Subcutaneous abdominal adipose tissue (tissue), 5 donors: ENCODE measurements at regions not wholly inside any gene's neighbourhood (a gene's known extent, or its start where the extent isn't known, plus 50 kb on each side); places are given as distances from the start of the nearest gene placed in this dataset.

Source experiments
- H3K27ac ChIP-seq: one replicate; pipeline ENCODE4 v1.7.0; 2013; ENCODE audit warnings: low read depth, mild to moderate bottlenecking, inconsistent platforms, low read length, moderate library complexity
- H3K27me3 ChIP-seq, 5 donors: one replicate each; pipeline ENCODE4 v1.7.0; 2013; ENCODE audit warnings: low read length in 5 of 5, inconsistent platforms in 1 of 5; ENCODE audit not compliant: control insufficient read depth in 5 of 5, insufficient read depth in 4 of 5
- H3K36me3 ChIP-seq, 5 donors: one replicate each; pipeline ENCODE4 v1.7.0; 2013; ENCODE audit warnings: low read length in 5 of 5; ENCODE audit not compliant: control insufficient read depth in 5 of 5, insufficient read depth in 5 of 5
- H3K4me1 ChIP-seq, 5 donors: one replicate each; pipeline ENCODE4 v1.7.0; 2013; ENCODE audit warnings: low read length in 5 of 5, mild to moderate bottlenecking in 3 of 5, moderate library complexity in 1 of 5; ENCODE audit not compliant: control insufficient read depth in 5 of 5, insufficient read depth in 5 of 5
- H3K4me3 ChIP-seq, 5 donors: one replicate each; pipeline ENCODE4 v1.7.0; 2013; ENCODE audit warnings: low read length in 5 of 5, low read depth in 1 of 5
- H3K9ac ChIP-seq, 5 donors: one replicate each; pipeline ENCODE4 v1.7.0; 2013; ENCODE audit warnings: low read length in 5 of 5, mild to moderate bottlenecking in 4 of 5, moderate library complexity in 3 of 5
- H3K9me3 ChIP-seq, 5 donors: one replicate each; pipeline ENCODE4 v1.7.0; 2013; ENCODE audit warnings: low read length in 5 of 5; ENCODE audit not compliant: control insufficient read depth in 5 of 5
- donor health status: healthy.
- donor health status: healthy.
- donor health status: healthy.
- donor health status: healthy.
- donor health status: healthy.

DNA sequence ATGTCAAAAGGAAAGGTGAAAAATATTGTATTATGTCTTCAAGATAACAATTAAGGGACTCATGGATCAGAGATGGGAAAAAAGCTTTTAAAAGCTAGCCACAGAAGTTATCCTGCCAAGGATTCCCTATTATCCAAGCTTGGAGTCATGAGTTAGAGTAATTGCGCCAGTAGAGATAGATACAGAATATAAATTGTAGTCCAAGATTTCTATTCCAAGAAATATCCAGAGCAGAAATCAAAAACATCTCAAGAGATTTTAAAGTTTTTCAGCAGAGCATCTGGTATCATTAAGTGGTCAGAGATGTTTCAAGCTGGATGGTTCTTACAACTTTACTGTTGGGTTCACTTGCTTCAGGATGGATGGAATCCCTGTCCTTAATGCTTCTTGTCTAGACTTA is 186.7 kb downstream of the PCDH18 start:
- H3K27me3 ChIP-seq, result no peaks in the 10 kb centered on the region
- no peak overlapping the region for H3K27ac ChIP-seq
- no peak overlapping the region for H3K4me3 ChIP-seq
- H3K4me1 ChIP-seq, result no peaks in the 10 kb centered on the region
- no peaks in the 10 kb centered on the region for H3K36me3 ChIP-seq
- H3K9ac ChIP-seq, result no peak overlapping the region
- H3K9me3 ChIP-seq, result no peaks in the 10 kb centered on the region

DNA sequence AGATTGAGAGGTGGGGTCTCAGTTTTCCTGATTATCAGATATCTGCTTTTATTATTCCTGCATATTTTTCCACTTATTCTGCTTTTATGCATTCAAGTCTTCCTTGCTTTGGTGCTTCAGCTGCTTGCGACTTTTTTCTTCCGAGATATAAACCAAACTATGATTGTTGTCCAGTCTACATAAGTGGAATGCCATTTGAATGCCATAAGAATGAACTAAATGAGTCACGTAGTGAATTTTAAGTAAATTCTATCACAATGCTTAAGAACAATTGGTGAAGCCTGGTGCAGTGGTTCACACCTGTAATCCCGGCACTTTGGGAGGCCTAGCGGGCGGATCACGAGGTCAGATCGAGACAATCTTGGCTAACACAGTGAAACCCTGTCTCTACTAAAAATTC is 189.1 kb downstream of the PCDH18 start:
- Histone ChIP-seq H3K27me3 (no peaks in the 10 kb centered on the region), H3K36me3 (no peaks in the 10 kb centered on the region), H3K4me3 (no peak overlapping the region), H3K9ac (no peak overlapping the region), H3K9me3 (no peaks in the 10 kb centered on the region), H3K27ac (no peak overlapping the region), H3K4me1 (no peaks in the 10 kb centered on the region)

GRCh38 chr4:137333031-137333430 is 199.3 kb downstream of the PCDH18 start:
- peaks cover 0 to 7% (median 2%) of the 10 kb centered on the region in 5 donors for H3K9me3 ChIP-seq
- no peak overlapping the region for H3K4me3 ChIP-seq
- H3K36me3 ChIP-seq, result no peaks in the 10 kb centered on the region
- no peak overlapping the region for H3K27ac ChIP-seq
- H3K27me3 ChIP-seq, result no peaks in the 10 kb centered on the region
- no peaks in the 10 kb centered on the region for H3K4me1 ChIP-seq
- H3K9ac ChIP-seq, result no peak overlapping the region

- Histone ChIP-seq H3K27me3 (no peaks in the 10 kb centered on the region), H3K4me1 (peaks cover 0 to 16% (median 0%) of the 10 kb centered on the region in 5 donors), H3K27ac (no peak overlapping the region), H3K4me3 (no peak overlapping the region), H3K9me3 (no peaks in the 10 kb centered on the region), H3K36me3 (no peaks in the 10 kb centered on the region), H3K9ac (no peak overlapping the region)
Measured at GRCh38 chr4:137312257-137312656, 220.0 kb downstream of the PCDH18 start.

- H3K27ac ChIP-seq, result peak overlapping the region; percentile 66
- no peak overlapping the region for H3K4me3 ChIP-seq
Measured at GRCh38 chr4:137310593-137311490, 221.5 kb downstream of the PCDH18 start.

DNA sequence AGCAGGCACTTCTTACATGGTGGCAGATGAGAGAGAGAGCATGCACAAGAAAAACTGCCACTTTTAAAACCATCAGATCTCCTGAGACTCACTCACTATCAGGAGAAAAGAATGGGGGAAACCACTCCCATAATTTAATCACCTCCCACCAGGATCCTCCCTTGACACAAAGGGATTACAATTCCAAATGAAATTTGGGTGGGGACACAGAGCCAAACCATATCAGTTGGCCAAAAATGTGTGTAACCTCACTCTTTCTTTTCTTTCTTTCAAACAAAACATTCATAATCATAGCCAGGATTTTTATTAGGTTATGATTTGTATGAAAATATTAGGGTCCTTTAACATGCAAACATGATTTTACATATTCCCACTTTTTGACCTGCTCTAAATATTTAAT is 222.1 kb downstream of the PCDH18 start:
- Histone ChIP-seq H3K4me1 (peaks cover 0 to 21% (median 7%) of the 10 kb centered on the region in 5 donors), H3K4me3 (no peak overlapping the region), H3K9ac (no peak overlapping the region), H3K36me3 (no peaks in the 10 kb centered on the region), H3K9me3 (no peaks in the 10 kb centered on the region), H3K27ac (peak overlapping the region; percentile 66), H3K27me3 (no peaks in the 10 kb centered on the region)

More at GRCh38 chr4:137310593-137311490, 221.5 kb downstream of the PCDH18 start:
- Histone ChIP-seq H3K36me3 (no peaks in the 10 kb centered on the region), H3K9ac (no peak overlapping the region), H3K4me1 (peaks cover 0 to 21% (median 7%) of the 10 kb centered on the region in 5 donors), H3K9me3 (no peaks in the 10 kb centered on the region), H3K27me3 (no peaks in the 10 kb centered on the region)

DNA sequence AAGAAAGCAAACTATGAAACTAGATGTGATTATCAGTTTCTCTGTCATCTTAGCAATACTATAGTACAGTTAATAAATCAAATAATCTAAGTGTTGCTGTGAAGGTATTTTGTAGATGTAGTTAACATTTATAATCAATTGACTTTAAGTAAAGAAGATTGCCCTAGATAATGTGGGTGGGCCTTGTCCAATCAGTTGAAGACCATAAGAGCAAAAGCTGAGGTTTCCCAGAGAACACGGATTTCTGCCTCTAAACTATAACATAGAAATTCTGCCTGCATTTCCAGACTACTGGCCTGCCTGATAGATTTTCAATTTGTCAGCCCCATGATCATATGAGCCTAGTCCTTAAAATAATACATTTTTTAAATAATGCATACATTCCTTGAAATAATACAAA is 222.9 kb downstream of the PCDH18 start:
- H3K9ac ChIP-seq, result no peak overlapping the region
- H3K27me3 ChIP-seq, result no peaks in the 10 kb centered on the region
- no peaks in the 10 kb centered on the region for H3K36me3 ChIP-seq
- no peak overlapping the region for H3K27ac ChIP-seq
- H3K4me3 ChIP-seq, result no peak overlapping the region
- no peaks in the 10 kb centered on the region for H3K9me3 ChIP-seq
- H3K4me1 ChIP-seq, result peaks cover 0 to 21% (median 7%) of the 10 kb centered on the region in 5 donors

- no peaks in the 10 kb centered on the region for H3K9me3 ChIP-seq
- no peaks in the 10 kb centered on the region for H3K36me3 ChIP-seq
- peaks cover 0 to 21% (median 7%) of the 10 kb centered on the region in 5 donors for H3K4me1 ChIP-seq
- peak overlapping the region; percentile 6 for H3K27ac ChIP-seq
- no peak overlapping the region for H3K4me3 ChIP-seq
- no peaks in the 10 kb centered on the region for H3K27me3 ChIP-seq
- no peak overlapping the region for H3K9ac ChIP-seq
Measured at GRCh38 chr4:137307806-137308205, 224.5 kb downstream of the PCDH18 start.

DNA sequence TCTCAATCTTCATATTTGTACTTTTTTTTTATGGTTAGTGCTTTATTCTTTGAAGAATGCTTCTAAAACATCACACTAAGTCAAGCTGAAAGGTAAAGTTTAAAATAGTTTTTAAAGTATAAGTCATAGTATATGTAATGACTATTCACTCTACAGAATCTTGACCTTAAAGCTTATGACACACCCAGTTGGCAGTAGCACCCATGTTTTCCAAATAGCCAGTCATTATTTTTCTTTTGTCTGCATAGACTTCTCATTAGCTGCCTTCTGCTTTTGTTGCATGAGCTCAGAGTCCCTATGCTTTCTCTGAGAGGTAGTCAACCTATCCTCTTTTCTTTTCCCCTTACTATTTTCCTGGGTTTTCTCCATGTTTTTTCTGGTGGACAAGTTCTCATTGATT is 231.5 kb downstream of the PCDH18 start:
- H3K9ac ChIP-seq, result no peak overlapping the region
- no peaks in the 10 kb centered on the region for H3K27me3 ChIP-seq
- no peak overlapping the region for H3K27ac ChIP-seq
- H3K9me3 ChIP-seq, result no peaks in the 10 kb centered on the region
- peaks cover 0 to 3% (median 0%) of the 10 kb centered on the region in 5 donors for H3K4me1 ChIP-seq
- no peak overlapping the region for H3K4me3 ChIP-seq
- H3K36me3 ChIP-seq, result no peaks in the 10 kb centered on the region

GRCh38 chr4:137299281-137299680 is 233.0 kb downstream of the PCDH18 start:
- no peak overlapping the region for H3K9ac ChIP-seq
- H3K9me3 ChIP-seq, result no peaks in the 10 kb centered on the region
- no peak overlapping the region for H3K27ac ChIP-seq
- no peaks in the 10 kb centered on the region for H3K36me3 ChIP-seq
- no peaks in the 10 kb centered on the region for H3K27me3 ChIP-seq
- H3K4me3 ChIP-seq, result no peak overlapping the region
- H3K4me1 ChIP-seq, result peaks cover 0 to 8% (median 0%) of the 10 kb centered on the region in 5 donors
